Choroid plexus epithelial cell (primary cell): ENCODE measurements at regions not wholly inside any gene's neighbourhood (a gene's known extent, or its start where the extent isn't known, plus 50 kb on each side); places are given as distances from the start of the nearest gene placed in this dataset.
A peak's percentile ranks its signal among the peaks of the same experiment; 100 is the strongest.

Source experiments
- DNase-seq: peaks from one replicate; pipeline ENCODE4 v3.0.0-alpha.2; 2010; ENCODE audit warnings: low read depth
- H3K4me3 ChIP-seq: 2 replicates; pipeline ENCODE4 v1.5.1; 2011; ENCODE audit warnings: low read depth, mild to moderate bottlenecking, control low read depth, low read length, moderate library complexity
- CTCF ChIP-seq: conservative IDR thresholded peaks from 2 replicates; pipeline ENCODE4 v1.5.1; 2011; ENCODE audit warnings: low read depth, mild to moderate bottlenecking, control low read depth, inconsistent platforms, low read length, moderate library complexity

DNA sequence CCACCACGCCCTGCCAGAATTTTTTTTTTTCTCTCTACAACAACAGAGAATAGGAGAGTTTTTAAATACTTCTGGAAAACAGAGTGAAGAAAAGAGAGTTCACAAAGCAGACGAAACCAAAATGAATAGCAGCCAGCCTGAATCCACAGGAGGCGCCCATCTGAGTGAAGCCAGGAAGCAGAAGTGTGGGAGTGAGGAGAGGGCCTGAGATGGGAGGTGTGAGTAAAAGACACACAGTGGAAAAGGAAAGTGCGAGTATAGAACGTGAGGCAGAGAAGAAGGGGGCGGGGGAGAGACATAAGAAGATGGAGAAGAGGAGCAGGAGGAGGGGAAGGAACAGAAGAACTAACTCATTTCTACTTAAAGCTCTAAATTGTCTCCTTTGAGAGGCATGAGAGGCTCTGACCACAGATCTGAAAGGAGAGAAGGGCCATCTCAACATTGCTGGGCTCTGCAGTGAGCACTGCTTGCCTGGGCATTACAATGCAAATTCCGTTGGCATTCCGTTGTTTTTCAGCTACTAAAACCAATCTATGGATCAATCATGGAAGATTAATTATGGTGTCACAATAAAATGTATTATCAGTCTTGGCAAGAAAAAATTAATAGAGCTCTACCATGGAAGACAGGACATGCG lies 140.1 kb upstream of the CPSF6 start:
- DNase-seq: no peak
- TF ChIP-seq CTCF: no peak
- H3K4me3 ChIP-seq: no peak overlapping the region

- no peak overlapping the region for H3K4me3 ChIP-seq
- peak; percentile 72 for DNase-seq
- no peak for TF ChIP-seq CTCF
Measured at GRCh38 chr12:69101505-69101904, 137.9 kb upstream of the CPSF6 start.

DNA sequence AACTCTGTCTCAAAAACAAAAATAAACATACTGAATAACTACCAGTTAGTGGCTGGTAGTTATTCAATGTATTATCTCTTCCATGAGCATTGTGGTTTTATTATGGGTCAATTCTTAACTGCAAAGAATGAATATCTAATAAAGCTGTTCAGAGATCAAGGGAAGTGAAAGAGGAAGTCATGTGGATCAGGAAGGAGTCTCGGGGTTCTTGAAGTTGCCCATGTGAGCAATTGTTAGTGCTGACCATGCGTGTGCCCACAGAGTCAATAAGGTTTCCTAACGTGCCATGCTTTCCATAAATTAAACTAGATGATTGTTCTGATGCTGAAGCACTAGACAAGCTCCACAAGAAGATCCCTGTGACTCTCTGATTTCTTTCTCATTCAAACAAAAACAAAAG lies 136.5 kb upstream of the CPSF6 start:
- no peak for DNase-seq
- no peak overlapping the region for H3K4me3 ChIP-seq
- TF ChIP-seq CTCF: no peak

- no peak for TF ChIP-seq CTCF
- H3K4me3 ChIP-seq: no peak overlapping the region
- no peak for DNase-seq
Measured at GRCh38 chr12:69105101-69105962, 134.0 kb upstream of the CPSF6 start.

DNA sequence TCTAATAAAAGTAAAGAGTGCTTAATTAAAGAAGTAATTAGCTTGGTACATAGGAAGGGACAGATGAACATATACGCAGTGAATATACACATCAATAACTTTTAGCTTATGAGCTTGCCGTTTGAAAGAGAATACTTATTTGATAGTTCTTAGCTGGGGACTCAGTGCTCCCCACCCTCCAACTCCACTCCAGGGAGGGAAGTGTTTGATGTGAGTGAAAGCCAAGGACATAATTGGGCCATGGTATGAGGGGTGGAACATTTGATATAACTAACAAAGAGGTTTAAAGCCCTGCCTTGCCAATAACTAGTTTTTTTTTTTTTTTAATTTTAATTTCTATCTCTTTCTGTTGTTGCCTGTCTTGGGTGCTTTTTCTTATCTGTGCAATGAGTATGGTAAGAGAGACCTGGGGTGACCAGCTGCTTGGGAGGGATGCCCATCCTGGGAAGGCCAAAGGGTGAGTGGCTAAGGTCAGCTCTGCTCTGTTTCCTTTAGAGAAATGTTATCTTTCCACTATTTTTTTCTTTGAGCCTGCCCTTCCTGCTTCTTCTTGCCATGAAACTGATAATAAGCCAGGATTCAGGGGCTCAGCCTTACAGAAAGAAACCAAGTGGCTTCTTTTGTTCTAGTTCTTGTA lies 132.8 kb upstream of the CPSF6 start:
- no peak for DNase-seq
- TF ChIP-seq CTCF: no peak
- no peak overlapping the region for H3K4me3 ChIP-seq

GRCh38 chr12:69107541-69107940 lies 131.8 kb upstream of the CPSF6 start:
- no peak for TF ChIP-seq CTCF
- no peak for DNase-seq
- no peak overlapping the region for H3K4me3 ChIP-seq
